ENCODE measurements at regions not wholly inside any gene's neighbourhood (a gene's known extent, or its start where the extent isn't known, plus 50 kb on each side); places are given as distances from the start of the nearest gene placed in this dataset.

GRCh38 chr2:151138507-151138906 lies 123.2 kb downstream of the RBM43 start:
- 80% methylated on average over 2 of the region's 2 CpGs for WGBS
- H3K36me3 ChIP-seq: no peaks in the 10 kb centered on the region
- no peak overlapping the region for H3K4me3 ChIP-seq
- TF ChIP-seq CTCF (IDR thresholded peaks at IDR 0.05) (no peak), POLR2AphosphoS5 (IDR thresholded peaks at IDR 0.05) (no peak), POLR2A (IDR thresholded peaks at IDR 0.05) (no peak)
- H3K4me1 ChIP-seq (replicated peaks): no peaks in the 10 kb centered on the region
- intact Hi-C loops (cut with DNase I): no loop called here
- no peaks in the 10 kb centered on the region for H3K27me3 ChIP-seq (replicated peaks; ENCODE audit: insufficient read depth)
- no peaks in the 10 kb centered on the region for H3K9me3 ChIP-seq
- H3K27ac ChIP-seq: no peak overlapping the region
- no peak for DNase-seq (ENCODE audit: low spot score)

- no peak overlapping the region for H3K27ac ChIP-seq
- no peak overlapping the region for H3K4me3 ChIP-seq
- H3K27me3 ChIP-seq (replicated peaks; ENCODE audit: insufficient read depth): no peaks in the 10 kb centered on the region
- intact Hi-C loops (cut with DNase I): no loop called here
- H3K4me1 ChIP-seq (replicated peaks): no peaks in the 10 kb centered on the region
- H3K36me3 ChIP-seq: no peaks in the 10 kb centered on the region
- TF ChIP-seq POLR2AphosphoS5 (IDR thresholded peaks at IDR 0.05) (no peak), POLR2A (IDR thresholded peaks at IDR 0.05) (no peak), CTCF (IDR thresholded peaks at IDR 0.05) (no peak)
- no peaks in the 10 kb centered on the region for H3K9me3 ChIP-seq
- no peak for DNase-seq (ENCODE audit: low spot score)
- WGBS: 82% methylated on average over 5 of the region's 5 CpGs
These were observed 124.1 kb downstream of the RBM43 start for GRCh38 chr2:151137526-151137925.

- Histone ChIP-seq H3K27ac (no peak overlapping the region), H3K9me3 (no peaks in the 10 kb centered on the region), H3K4me1 (replicated peaks) (no peaks in the 10 kb centered on the region), H3K4me3 (no peak overlapping the region), H3K27me3 (replicated peaks; ENCODE audit: insufficient read depth) (no peaks in the 10 kb centered on the region), H3K36me3 (no peaks in the 10 kb centered on the region)
- TF ChIP-seq POLR2A (IDR thresholded peaks at IDR 0.05): no peak
- TF ChIP-seq POLR2AphosphoS5 (IDR thresholded peaks at IDR 0.05): no peak
- no peak for TF ChIP-seq CTCF (IDR thresholded peaks at IDR 0.05)
- WGBS: 64% methylated on average over 2 of the region's 2 CpGs
- intact Hi-C loops (cut with DNase I): no loop called here
- no peak for DNase-seq (ENCODE audit: low spot score)
These were observed 141.7 kb downstream of the RBM43 start for GRCh38 chr2:151120011-151120410.

GRCh38 chr2:151119374-151119773 lies 142.3 kb downstream of the RBM43 start:
- TF ChIP-seq POLR2AphosphoS5 (IDR thresholded peaks at IDR 0.05) (no peak), CTCF (IDR thresholded peaks at IDR 0.05) (no peak)
- no peaks in the 10 kb centered on the region for H3K9me3 ChIP-seq
- H3K36me3 ChIP-seq: no peaks in the 10 kb centered on the region
- H3K4me1 ChIP-seq (replicated peaks): no peaks in the 10 kb centered on the region
- H3K4me3 ChIP-seq: no peak overlapping the region
- H3K27ac ChIP-seq: no peak overlapping the region
- no peak for DNase-seq (ENCODE audit: low spot score)
- intact Hi-C loops (cut with DNase I): no loop called here
- H3K27me3 ChIP-seq (replicated peaks; ENCODE audit: insufficient read depth): no peaks in the 10 kb centered on the region

GRCh38 chr2:151118269-151118668 lies 143.4 kb downstream of the RBM43 start:
- TF ChIP-seq POLR2AphosphoS5 (IDR thresholded peaks at IDR 0.05): no peak
- no peak for TF ChIP-seq POLR2A (IDR thresholded peaks at IDR 0.05)
- TF ChIP-seq CTCF (IDR thresholded peaks at IDR 0.05): no peak
- no peaks in the 10 kb centered on the region for H3K9me3 ChIP-seq
- DNase-seq (ENCODE audit: low spot score): no peak
- no peaks in the 10 kb centered on the region for H3K4me1 ChIP-seq (replicated peaks)
- no peak overlapping the region for H3K4me3 ChIP-seq
- no peaks in the 10 kb centered on the region for H3K36me3 ChIP-seq
- no peak overlapping the region for H3K27ac ChIP-seq
- no peaks in the 10 kb centered on the region for H3K27me3 ChIP-seq (replicated peaks; ENCODE audit: insufficient read depth)
- intact Hi-C loops (cut with DNase I): no loop called here

All from prostate gland (tissue), 2 donors.